CD14-positive monocyte (primary cell): ENCODE measurements at regions not wholly inside any gene's neighbourhood (a gene's known extent, or its start where the extent isn't known, plus 50 kb on each side); places are given as distances from the start of the nearest gene placed in this dataset.

ENCODE experiments used
- DNase-seq, 3 donors: peaks; one replicate each; pipeline ENCODE4 v3.0.0-alpha.2; 2011 to 2022
- H2AFZ ChIP-seq: 2 replicates; pipeline ENCODE4 v1.6.0; 2012; ENCODE audit warnings: mild to moderate bottlenecking, low read depth, low read length, inconsistent platforms; ENCODE audit not compliant: insufficient read depth, poor library complexity, severe bottlenecking
- H3K27ac ChIP-seq, 2 donors: 1 replicate in 1 of 2; 2 replicates in 1 of 2; pipeline ENCODE4 v1.5.1; 2012 to 2013; ENCODE audit warnings: low read length in 2 of 2, control low read depth in 1 of 2, inconsistent platforms in 1 of 2, low read depth in 1 of 2, mild to moderate bottlenecking in 1 of 2
- H3K27me3 ChIP-seq, 2 donors: one replicate each; pipeline versions ENCODE4 v1.6.0 to v1.6.1; 2011 to 2013; ENCODE audit warnings: low read length in 2 of 2; ENCODE audit not compliant: control insufficient read depth in 2 of 2, insufficient read depth in 2 of 2
- H3K36me3 ChIP-seq, 2 donors: replicated peaks in 1 of 2; 1 replicate in 1 of 2; 2 replicates in 1 of 2; pipeline versions ENCODE4 v1.5.1 to v1.6.1; 2012 to 2013; ENCODE audit warnings: low read length in 2 of 2, control low read depth in 1 of 2, inconsistent platforms in 1 of 2, mild to moderate bottlenecking in 1 of 2; ENCODE audit not compliant: insufficient read depth in 2 of 2, control insufficient read depth in 1 of 2
- H3K4me1 ChIP-seq, 2 donors: 1 replicate in 1 of 2; 2 replicates in 1 of 2; pipeline versions ENCODE4 v1.5.1 to v1.6.1; 2012 to 2013; ENCODE audit warnings: low read length in 2 of 2, control low read depth in 1 of 2, inconsistent platforms in 1 of 2, mild to moderate bottlenecking in 1 of 2, moderate library complexity in 1 of 2; ENCODE audit not compliant: insufficient read depth in 2 of 2, control insufficient read depth in 1 of 2
- H3K4me2 ChIP-seq: replicated peaks from 2 replicates; pipeline ENCODE3; 2012; ENCODE audit warnings: low read length, moderate library complexity, mild to moderate bottlenecking; ENCODE audit not compliant: poor library complexity, severe bottlenecking; ENCODE audit errors: extremely low read depth
- H3K4me3 ChIP-seq, 3 experiments: fragments of 200-600 bp in 1 of 3; sonication (generic) in 1 of 3; replicated peaks in 1 of 3; 1 replicate in 2 of 3; 2 replicates in 1 of 3; pipeline ENCODE4 v1.5.1; 2011 to 2013; ENCODE audit warnings: low read length in 3 of 3, mild to moderate bottlenecking in 3 of 3, control low read depth in 2 of 3, low read depth in 2 of 3, inconsistent platforms in 1 of 3, moderate library complexity in 1 of 3
- H3K79me2 ChIP-seq: 2 replicates; pipeline ENCODE4 v1.6.0; 2012; ENCODE audit warnings: mild to moderate bottlenecking, control low read depth, inconsistent platforms, low read length, moderate library complexity; ENCODE audit not compliant: insufficient read depth
- H3K9ac ChIP-seq: 2 replicates; pipeline ENCODE4 v1.6.0; 2017; ENCODE audit warnings: low read length, mild to moderate bottlenecking; ENCODE audit not compliant: insufficient read depth, poor library complexity, severe bottlenecking
- H3K9me3 ChIP-seq, 2 donors: replicated peaks in 1 of 2; 1 replicate in 1 of 2; 2 replicates in 1 of 2; pipeline versions ENCODE4 v1.5.1 to v1.6.1; 2012 to 2013; ENCODE audit warnings: low read length in 2 of 2, control low read depth in 1 of 2; ENCODE audit not compliant: control insufficient read depth in 1 of 2, insufficient read depth in 1 of 2
- H4K20me1 ChIP-seq: 2 replicates; pipeline ENCODE4 v1.6.0; 2012; ENCODE audit warnings: mild to moderate bottlenecking, low read length, control low read depth, moderate library complexity; ENCODE audit not compliant: insufficient read depth
- H3K27ac Mint-ChIP-seq, 7 donors: one replicate each; pipeline ENCODE4 v1.8.0; 2020; ENCODE audit warnings: mild to moderate bottlenecking in 7 of 7, mixed read lengths in 7 of 7, moderate library complexity in 6 of 7, inconsistent platforms in 2 of 7
- H3K27me3 Mint-ChIP-seq, 3 donors: one replicate each; pipeline ENCODE4 v1.8.0; 2021 to 2022; ENCODE audit warnings: low read depth in 3 of 3, mild to moderate bottlenecking in 3 of 3, mixed read lengths in 3 of 3, moderate library complexity in 3 of 3, inconsistent platforms in 1 of 3
- H3K36me3 Mint-ChIP-seq, 2 donors: one replicate each; pipeline ENCODE4 v1.8.0; 2020; ENCODE audit warnings: mixed read lengths in 2 of 2, inconsistent platforms in 1 of 2, mild to moderate bottlenecking in 1 of 2
- H3K4me1 Mint-ChIP-seq: one replicate; pipeline ENCODE4 v1.8.0; 2020; ENCODE audit warnings: mild to moderate bottlenecking, mixed read lengths
- H3K4me3 Mint-ChIP-seq, 2 donors: one replicate each; pipeline ENCODE4 v1.8.0; 2020; ENCODE audit warnings: mild to moderate bottlenecking in 2 of 2, mixed read lengths in 2 of 2, moderate library complexity in 1 of 2
- H3K9me3 Mint-ChIP-seq, 7 donors: one replicate each; pipeline ENCODE4 v1.8.0; 2020 to 2022; ENCODE audit warnings: mixed read lengths in 7 of 7, mild to moderate bottlenecking in 6 of 7, moderate library complexity in 6 of 7, inconsistent platforms in 2 of 7
- CTCF ChIP-seq: fragments of 200-600 bp; IDR thresholded peaks from one replicate; pipeline ENCODE4 v1.8.0; 2022; ENCODE audit warnings: antibody characterized with exemption, mild to moderate bottlenecking
- WGBS: methylation state at CpG from one replicate; pipeline ENCODE4 v1.1.5; 2013; ENCODE audit warnings: missing lambda C conversion rate; ENCODE audit not compliant: insufficient coverage; 5-methylcytosine and 5-hydroxymethylcytosine counted together
- intact Hi-C, 2 donors: fragments of 100-400 bp; cut with micrococcal nuclease; formaldehyde crosslinking; loops; one replicate each; pipeline versions ENCODE4 v1.15.0 to v1.15.1; 2023

- no peaks in the 10 kb centered on the region for H3K4me1 Mint-ChIP-seq
- intact Hi-C loops = no loop called here
- Histone ChIP-seq H3K9me3 (no peaks in the 10 kb centered on the region), H4K20me1 (no peaks in the 10 kb centered on the region), H3K36me3 (no peaks in the 10 kb centered on the region), H3K27me3 (no peaks in the 10 kb centered on the region), H3K4me3 (no peak overlapping the region), H3K4me1 (no peaks in the 10 kb centered on the region), H2AFZ (no peak overlapping the region), H3K4me2 (no peak overlapping the region), H3K27ac (no peak overlapping the region), H3K9ac (no peak overlapping the region), H3K79me2 (no peaks in the 10 kb centered on the region)
- TF ChIP-seq CTCF = no peak
- no peak overlapping the region for H3K4me3 Mint-ChIP-seq
- peaks cover 2 to 5% (median 2%) of the 10 kb centered on the region in 3 donors for H3K27me3 Mint-ChIP-seq
- no peaks in the 10 kb centered on the region for H3K9me3 Mint-ChIP-seq
- no peak for DNase-seq
- H3K36me3 Mint-ChIP-seq = no peaks in the 10 kb centered on the region
- WGBS = no CpG with 5 or more reads among the region's 1 CpG
- H3K27ac Mint-ChIP-seq = no peak overlapping the region
Measured at GRCh38 chr6:73965539-73966029, 269.6 kb downstream of the CD109 start.

- Mint-ChIP-seq H3K4me1 (no peaks in the 10 kb centered on the region), H3K9me3 (no peaks in the 10 kb centered on the region), H3K27me3 (peaks cover 2 to 5% (median 2%) of the 10 kb centered on the region in 3 donors), H3K4me3 (no peak overlapping the region), H3K36me3 (no peaks in the 10 kb centered on the region), H3K27ac (no peak overlapping the region)
- H3K4me3 ChIP-seq = no peak overlapping the region
- H4K20me1 ChIP-seq = no peaks in the 10 kb centered on the region
- no peaks in the 10 kb centered on the region for H3K27me3 ChIP-seq
- no peaks in the 10 kb centered on the region for H3K36me3 ChIP-seq
- H3K9me3 ChIP-seq = no peaks in the 10 kb centered on the region
- no peak overlapping the region for H2AFZ ChIP-seq
- no CpG with 5 or more reads among the region's 2 CpGs for WGBS
- DNase-seq = no peak
- no peak for TF ChIP-seq CTCF
- H3K27ac ChIP-seq = no peak overlapping the region
- H3K4me1 ChIP-seq = no peaks in the 10 kb centered on the region
- H3K9ac ChIP-seq = no peak overlapping the region
- no peaks in the 10 kb centered on the region for H3K79me2 ChIP-seq
- no peak overlapping the region for H3K4me2 ChIP-seq
- intact Hi-C loops = no loop called here
Measured at GRCh38 chr6:73964241-73964854, 268.3 kb downstream of the CD109 start.
